MCF 10A (cell line): ENCODE measurements at regions not wholly inside any gene's neighbourhood (a gene's known extent, or its start where the extent isn't known, plus 50 kb on each side); places are given as distances from the start of the nearest gene placed in this dataset.
A peak's percentile ranks its signal among the peaks of the same experiment; 100 is the strongest.

Source experiments
- BruUV-seq: library from RNA; stranded (reverse); fragments of 400-500 nt; replicated peaks from 2 replicates; lab custom pipeline; 2021; lab: Mats Ljungman, UMichigan
- CTCF ChIA-PET: fragments of 300-600 bp; sonication (Branson Sonifier 250); formaldehyde crosslinking; extraction: SDS; loops from one replicate; lab custom pipeline; 2021; ENCODE audit warnings: antibody characterized with exemption, inconsistent platforms; lab: Yijun Ruan, JAX
- POLR2A ChIA-PET: fragments of 300-600, 350-650 bp; sonication (Branson Sonifier 250); formaldehyde crosslinking; extraction: SDS; loops from one replicate; lab custom pipeline; 2020; ENCODE audit warnings: antibody characterized with exemption, inconsistent platforms; lab: Yijun Ruan, JAX
- DNase-seq: peaks from one replicate; pipeline ENCODE4 v3.0.0-alpha.2; 2018; ENCODE audit not compliant: unreplicated experiment
- H3K27ac Mint-ChIP-seq: one replicate; pipeline ENCODE4 v1.8.0; 2022; ENCODE audit warnings: mild to moderate bottlenecking, low read depth, mixed read lengths; ENCODE audit not compliant: unreplicated experiment
- H3K27me3 Mint-ChIP-seq: one replicate; pipeline ENCODE4 v1.8.0; 2022; ENCODE audit warnings: mixed read lengths; ENCODE audit not compliant: insufficient read depth, unreplicated experiment
- H3K36me3 Mint-ChIP-seq: one replicate; pipeline ENCODE4 v1.8.0; 2022; ENCODE audit warnings: mild to moderate bottlenecking, moderate library complexity, mixed read lengths; ENCODE audit not compliant: insufficient read depth, unreplicated experiment
- H3K4me1 Mint-ChIP-seq: one replicate; pipeline ENCODE4 v1.8.0; 2022; ENCODE audit warnings: mixed read lengths; ENCODE audit not compliant: insufficient read depth, unreplicated experiment
- H3K4me3 Mint-ChIP-seq: one replicate; pipeline ENCODE4 v1.8.0; 2022; ENCODE audit warnings: mild to moderate bottlenecking, moderate library complexity, mixed read lengths; ENCODE audit not compliant: unreplicated experiment
- H3K9me3 Mint-ChIP-seq: one replicate; pipeline ENCODE4 v1.8.0; 2022; ENCODE audit warnings: mixed read lengths; ENCODE audit not compliant: unreplicated experiment
- intact Hi-C: fragments of 100-400 bp; cut with micrococcal nuclease; formaldehyde crosslinking; loops from 2 replicates; pipeline ENCODE4 v1.14.1; 2022
- TF ChIP-seq, protein P1 (sequence below): fragments of 200-600 bp; IDR thresholded peaks from one replicate; pipeline ENCODE4 v1.8.0; 2022; ENCODE audit warnings: antibody characterized with exemption, mild to moderate bottlenecking; ENCODE audit not compliant: unreplicated experiment

DNA sequence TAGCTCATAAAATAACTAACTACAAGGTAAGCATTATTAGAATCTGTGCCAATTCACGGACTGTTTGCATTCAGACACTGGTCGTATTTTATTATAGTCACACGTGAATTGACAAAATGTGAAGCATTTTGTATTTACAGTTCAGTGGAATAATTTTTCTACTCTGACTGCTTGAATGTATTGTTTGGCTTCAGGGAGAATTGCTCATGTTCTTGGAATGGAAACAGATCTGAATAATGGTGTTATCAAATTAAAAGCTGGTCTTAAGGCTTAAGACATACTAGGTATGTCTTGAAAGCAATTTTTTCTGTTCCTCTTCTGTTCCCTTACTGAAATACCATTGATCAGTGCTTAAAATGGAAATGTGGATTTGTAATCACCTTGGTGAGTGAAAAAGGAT, 543.7 kb upstream of the TLE4 start:
- no peaks in the 10 kb centered on the region for H3K36me3 Mint-ChIP-seq
- peak; percentile 23 for DNase-seq
- TF ChIP-seq, protein P1, sequence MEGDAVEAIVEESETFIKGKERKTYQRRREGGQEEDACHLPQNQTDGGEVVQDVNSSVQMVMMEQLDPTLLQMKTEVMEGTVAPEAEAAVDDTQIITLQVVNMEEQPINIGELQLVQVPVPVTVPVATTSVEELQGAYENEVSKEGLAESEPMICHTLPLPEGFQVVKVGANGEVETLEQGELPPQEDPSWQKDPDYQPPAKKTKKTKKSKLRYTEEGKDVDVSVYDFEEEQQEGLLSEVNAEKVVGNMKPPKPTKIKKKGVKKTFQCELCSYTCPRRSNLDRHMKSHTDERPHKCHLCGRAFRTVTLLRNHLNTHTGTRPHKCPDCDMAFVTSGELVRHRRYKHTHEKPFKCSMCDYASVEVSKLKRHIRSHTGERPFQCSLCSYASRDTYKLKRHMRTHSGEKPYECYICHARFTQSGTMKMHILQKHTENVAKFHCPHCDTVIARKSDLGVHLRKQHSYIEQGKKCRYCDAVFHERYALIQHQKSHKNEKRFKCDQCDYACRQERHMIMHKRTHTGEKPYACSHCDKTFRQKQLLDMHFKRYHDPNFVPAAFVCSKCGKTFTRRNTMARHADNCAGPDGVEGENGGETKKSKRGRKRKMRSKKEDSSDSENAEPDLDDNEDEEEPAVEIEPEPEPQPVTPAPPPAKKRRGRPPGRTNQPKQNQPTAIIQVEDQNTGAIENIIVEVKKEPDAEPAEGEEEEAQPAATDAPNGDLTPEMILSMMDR = no peak
- POLR2A ChIA-PET = interaction anchor here (0.6 to 3.5 kb wide), 6 partner anchors 12 to 197 kb away, joined by 3 to 11 read pairs (median 4); no protein-coding TSS in a partner anchor
- peaks cover 38% of the 10 kb centered on the region for H3K4me1 Mint-ChIP-seq
- no peaks in the 10 kb centered on the region for H3K9me3 Mint-ChIP-seq
- intact Hi-C loops = loop anchor here (10.0 kb wide), 1 partner anchor 203 kb away; no protein-coding TSS in a partner anchor
- H3K4me3 Mint-ChIP-seq = no peak overlapping the region
- CTCF ChIA-PET = interaction anchor here (0.5 to 0.9 kb wide), 2 partner anchors 10 to 207 kb away, joined by 3 read pairs; no protein-coding TSS in a partner anchor
- BruUV-seq = no TSS peak
- peak overlapping the region; percentile 78 for H3K27ac Mint-ChIP-seq
- no peaks in the 10 kb centered on the region for H3K27me3 Mint-ChIP-seq

DNA sequence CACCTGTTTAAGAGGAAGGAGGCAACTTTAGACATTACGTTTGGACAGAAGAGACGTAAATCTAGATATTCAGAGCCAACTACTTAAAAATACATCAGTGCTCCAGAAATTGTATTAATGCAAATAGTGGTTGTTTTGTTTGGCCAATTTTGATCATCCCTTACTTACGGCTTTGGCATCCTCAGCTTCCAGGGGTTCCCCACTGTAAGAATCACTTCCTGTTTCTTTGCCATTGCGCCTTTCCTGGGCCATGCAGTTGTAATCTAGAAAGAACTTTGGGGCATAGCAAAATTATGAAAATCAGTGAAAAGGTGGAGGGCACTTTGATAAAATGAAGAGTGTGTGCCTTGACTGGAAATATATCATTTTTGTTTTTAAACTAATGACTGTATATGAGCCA, 537.2 kb upstream of the TLE4 start:
- no peak overlapping the region for H3K27ac Mint-ChIP-seq
- intact Hi-C loops = no loop called here
- no peaks in the 10 kb centered on the region for H3K4me1 Mint-ChIP-seq
- BruUV-seq = no TSS peak
- ChIA-PET CTCF (interaction anchor here (0.9 kb wide), 1 partner anchor 8 kb away, joined by 3 read pairs; no protein-coding TSS in a partner anchor), POLR2A (interaction anchor here (1.2 kb wide), 1 partner anchor 8 kb away, joined by 5 read pairs; no protein-coding TSS in a partner anchor)
- no peak for DNase-seq
- no peaks in the 10 kb centered on the region for H3K27me3 Mint-ChIP-seq
- no peaks in the 10 kb centered on the region for H3K36me3 Mint-ChIP-seq
- no peaks in the 10 kb centered on the region for H3K9me3 Mint-ChIP-seq
- TF ChIP-seq, protein P1 = no peak
- H3K4me3 Mint-ChIP-seq = no peak overlapping the region

DNA sequence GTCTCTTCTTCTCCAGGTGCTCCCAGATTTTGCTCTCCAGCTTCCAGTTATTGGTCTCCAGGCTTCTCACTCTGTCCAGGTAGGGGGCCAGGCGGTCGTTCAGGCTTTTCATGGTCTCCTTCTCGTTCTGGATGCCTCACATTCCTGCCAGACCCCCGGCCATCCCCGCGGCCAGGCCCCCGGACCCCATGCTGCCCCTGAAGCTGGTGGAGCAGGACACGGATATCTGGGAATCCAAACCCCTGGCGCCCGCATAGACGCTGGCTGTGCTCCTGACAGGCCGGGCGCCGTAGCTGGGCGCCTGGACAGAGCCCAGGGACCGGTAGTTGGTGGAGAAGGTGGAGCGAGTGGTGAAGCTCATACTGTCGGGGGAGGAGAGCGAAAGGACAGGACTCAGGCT, 534.4 kb upstream of the TLE4 start:
- DNase-seq = no peak
- CTCF ChIA-PET = interaction anchor here (0.7 kb wide), 1 partner anchor 15 kb away, joined by 3 read pairs; no protein-coding TSS in a partner anchor
- no peak overlapping the region for H3K27ac Mint-ChIP-seq

DNA sequence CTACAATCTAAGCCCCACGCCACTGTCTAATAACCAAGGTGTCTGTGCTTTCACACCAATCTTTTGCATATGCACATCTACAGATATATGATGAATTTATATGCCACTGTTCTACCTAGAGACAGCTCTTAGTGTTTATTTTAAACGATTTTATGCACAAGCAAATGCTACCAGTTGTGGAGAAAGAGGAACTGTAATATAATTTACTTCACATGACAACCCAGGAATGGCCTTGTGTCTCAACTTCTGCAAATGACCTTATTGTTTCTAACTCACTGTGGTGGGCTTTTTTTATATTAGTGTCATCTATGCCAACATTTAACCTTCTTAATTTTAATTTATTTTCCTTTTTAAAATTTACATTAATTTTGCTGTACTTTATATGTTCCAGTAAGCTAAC, 531.1 kb upstream of the TLE4 start:
- Mint-ChIP-seq H3K27ac (no peak overlapping the region), H3K36me3 (no peaks in the 10 kb centered on the region), H3K4me3 (no peak overlapping the region), H3K9me3 (peaks cover 7% of the 10 kb centered on the region), H3K27me3 (no peaks in the 10 kb centered on the region), H3K4me1 (no peaks in the 10 kb centered on the region)
- ChIA-PET CTCF (interaction anchor here (0.9 kb wide), 1 partner anchor 217 kb away, joined by 4 read pairs; no protein-coding TSS in a partner anchor), POLR2A (interaction anchor here (0.6 kb wide), 1 partner anchor 354 kb away, joined by 3 read pairs; no protein-coding TSS in a partner anchor)
- TF ChIP-seq, protein P1 = no peak
- DNase-seq = no peak
- intact Hi-C loops = no loop called here
- no TSS peak for BruUV-seq

More for the DNA sequence above, 534.4 kb upstream of the TLE4 start:
- POLR2A ChIA-PET = no interaction called here
- H3K36me3 Mint-ChIP-seq = no peaks in the 10 kb centered on the region
- no peaks in the 10 kb centered on the region for H3K4me1 Mint-ChIP-seq
- H3K4me3 Mint-ChIP-seq = no peak overlapping the region
- no peaks in the 10 kb centered on the region for H3K9me3 Mint-ChIP-seq
- BruUV-seq = no TSS peak
- no peaks in the 10 kb centered on the region for H3K27me3 Mint-ChIP-seq
- intact Hi-C loops = no loop called here
- TF ChIP-seq, protein P1 = no peak
